Mononuclear cell (primary cell): ENCODE measurements at regions not wholly inside any gene's neighbourhood (a gene's known extent, or its start where the extent isn't known, plus 50 kb on each side); places are given as distances from the start of the nearest gene placed in this dataset.

ENCODE experiments used
- H3K27me3 ChIP-seq: 2 replicates; pipeline ENCODE4 v1.6.0; 2011; ENCODE audit warnings: low read length, control low read depth; ENCODE audit not compliant: insufficient read depth
- H3K4me1 ChIP-seq: 2 replicates; pipeline ENCODE4 v1.5.1; 2011; ENCODE audit warnings: mild to moderate bottlenecking, low read length, control low read depth; ENCODE audit not compliant: insufficient read depth
- H3K4me3 ChIP-seq: 2 replicates; pipeline ENCODE4 v1.5.1; 2011; ENCODE audit warnings: mild to moderate bottlenecking, low read length, moderate library complexity
- H3K9me3 ChIP-seq: 2 replicates; pipeline ENCODE4 v1.5.1; 2011; ENCODE audit warnings: low read depth, mild to moderate bottlenecking, control low read depth, low read length

DNA sequence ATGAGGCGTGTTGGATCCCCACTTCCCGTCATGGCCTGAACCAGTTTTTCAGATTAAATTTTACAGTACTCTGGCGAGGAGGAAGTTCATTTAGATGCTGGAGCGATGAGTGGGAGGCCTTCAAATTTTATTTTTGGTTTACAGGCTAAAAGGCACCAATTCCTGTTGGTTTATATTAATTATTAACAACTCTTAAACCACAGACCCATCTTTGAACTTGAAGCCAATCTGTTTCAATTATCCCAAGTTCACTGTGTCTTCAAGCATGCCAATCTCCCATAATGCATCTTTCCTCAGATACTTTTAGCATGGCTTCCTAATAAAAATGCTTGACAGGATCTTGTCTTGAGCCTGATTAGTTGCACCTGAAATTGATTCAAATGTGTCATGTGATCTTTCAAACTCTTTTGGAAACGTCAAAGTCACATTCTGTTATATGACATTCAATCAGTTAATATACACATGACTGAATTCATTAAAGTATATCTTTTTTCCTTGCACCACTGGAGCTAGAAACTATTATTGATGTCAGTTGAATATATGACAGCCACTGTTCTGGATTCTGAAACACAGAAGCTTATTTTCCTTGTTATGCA is 641.7 kb upstream of the TMEM132C start:
- Histone ChIP-seq H3K27me3 (no peaks in the 10 kb centered on the region), H3K4me1 (no peaks in the 10 kb centered on the region), H3K9me3 (no peaks in the 10 kb centered on the region)

DNA sequence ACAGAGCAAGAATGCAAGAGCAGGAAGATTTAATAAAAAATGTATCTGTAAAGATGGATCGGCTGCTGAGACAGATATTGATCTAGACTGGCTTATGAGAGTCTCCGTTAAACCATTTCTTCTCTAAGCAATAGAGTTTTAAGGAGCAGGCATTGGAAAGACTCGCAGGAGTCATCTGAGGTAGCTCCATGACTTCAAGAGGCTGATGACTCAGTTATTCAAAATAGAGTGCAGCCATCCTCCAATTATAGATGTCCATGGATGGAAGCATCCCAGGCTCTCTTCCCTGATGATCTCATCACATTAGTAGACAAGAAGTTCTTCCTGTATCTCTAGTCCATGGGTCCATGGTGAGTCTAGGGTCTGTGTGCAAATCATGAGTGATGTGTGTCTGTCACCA is 638.3 kb upstream of the TMEM132C start:
- Histone ChIP-seq H3K9me3 (no peaks in the 10 kb centered on the region), H3K4me1 (no peaks in the 10 kb centered on the region), H3K27me3 (no peaks in the 10 kb centered on the region), H3K4me3 (no peak overlapping the region)

More for the DNA sequence above, 641.7 kb upstream of the TMEM132C start:
- no peak overlapping the region for H3K4me3 ChIP-seq

DNA sequence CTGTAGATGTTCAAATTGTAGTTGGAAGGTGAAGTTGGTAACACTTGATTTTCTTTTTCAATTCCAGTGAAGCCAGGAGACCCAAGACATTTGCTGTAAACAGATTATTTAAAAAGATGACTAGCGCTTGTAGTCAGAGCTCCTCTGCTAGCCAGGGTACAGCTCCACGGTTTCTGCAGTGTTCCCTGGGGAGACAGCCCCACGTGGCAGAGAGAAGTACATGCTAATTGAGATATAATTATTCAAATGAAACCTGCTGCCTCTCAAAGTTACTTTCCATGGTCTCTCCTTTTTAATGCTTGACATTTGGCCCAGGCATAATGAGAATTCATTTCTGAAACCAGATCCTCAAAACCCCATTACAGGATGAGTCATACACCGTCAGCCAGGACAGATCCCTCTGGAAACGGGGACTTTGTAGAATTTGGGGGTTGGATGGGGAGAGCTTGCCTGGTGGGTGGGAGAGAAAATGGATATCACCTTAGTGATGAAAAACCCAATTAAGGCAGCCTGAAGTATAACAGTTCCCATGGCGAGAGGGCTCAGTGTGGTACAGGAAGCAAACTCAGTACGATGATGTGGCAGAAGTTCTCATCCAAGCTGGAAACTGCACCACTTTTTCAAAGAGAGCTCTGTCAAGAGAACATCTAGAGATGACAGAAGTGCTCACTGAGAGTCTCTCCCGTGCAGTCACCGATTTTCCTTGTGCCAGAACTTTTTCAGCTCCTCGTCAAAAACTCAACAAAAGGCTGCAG is 637.7 kb upstream of the TMEM132C start:
- Histone ChIP-seq H3K27me3 (no peaks in the 10 kb centered on the region), H3K4me3 (no peak overlapping the region), H3K9me3 (no peaks in the 10 kb centered on the region), H3K4me1 (no peaks in the 10 kb centered on the region)

DNA sequence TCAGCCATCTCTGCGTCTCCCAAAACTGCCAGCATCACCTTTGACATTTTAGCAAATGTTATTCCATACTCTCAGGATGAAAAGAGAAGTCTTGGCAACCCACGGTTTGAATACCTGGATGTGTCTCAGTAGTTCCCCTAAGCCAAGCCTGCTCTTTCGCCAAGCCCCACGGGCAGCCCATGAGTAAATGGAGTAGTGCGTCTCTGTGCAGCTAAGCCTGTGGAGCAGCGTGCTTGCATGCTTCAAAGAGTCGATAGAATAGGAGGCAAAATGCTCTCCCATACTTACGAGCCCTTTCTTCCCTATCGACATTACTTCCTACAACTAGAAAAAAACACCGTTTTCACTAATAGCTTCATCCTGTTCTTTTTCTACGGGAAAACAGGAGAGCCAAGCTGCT is 634.5 kb upstream of the TMEM132C start:
- Histone ChIP-seq H3K9me3 (no peaks in the 10 kb centered on the region), H3K4me3 (no peak overlapping the region), H3K4me1 (no peaks in the 10 kb centered on the region), H3K27me3 (no peaks in the 10 kb centered on the region)

DNA sequence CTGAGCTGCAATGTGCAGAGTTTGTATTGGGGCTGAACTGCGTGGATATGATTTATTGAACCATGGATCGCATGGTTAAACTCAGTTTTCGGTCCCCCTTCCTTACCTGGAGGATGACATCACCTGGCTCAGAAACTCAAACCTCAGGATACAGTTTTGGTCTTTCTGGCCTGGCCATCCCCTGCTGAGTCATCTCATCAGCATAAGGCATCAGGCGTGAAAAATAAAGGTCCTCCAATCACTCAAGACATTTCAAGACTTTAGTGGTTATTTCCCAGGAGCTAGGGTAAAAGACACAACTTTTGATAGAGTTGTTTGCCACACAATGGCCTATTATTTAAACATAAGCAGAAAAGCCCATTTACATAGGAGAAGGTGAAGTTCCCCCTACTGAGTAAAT is 631.1 kb upstream of the TMEM132C start:
- Histone ChIP-seq H3K4me1 (no peaks in the 10 kb centered on the region), H3K9me3 (no peaks in the 10 kb centered on the region), H3K4me3 (no peak overlapping the region), H3K27me3 (no peaks in the 10 kb centered on the region)

DNA sequence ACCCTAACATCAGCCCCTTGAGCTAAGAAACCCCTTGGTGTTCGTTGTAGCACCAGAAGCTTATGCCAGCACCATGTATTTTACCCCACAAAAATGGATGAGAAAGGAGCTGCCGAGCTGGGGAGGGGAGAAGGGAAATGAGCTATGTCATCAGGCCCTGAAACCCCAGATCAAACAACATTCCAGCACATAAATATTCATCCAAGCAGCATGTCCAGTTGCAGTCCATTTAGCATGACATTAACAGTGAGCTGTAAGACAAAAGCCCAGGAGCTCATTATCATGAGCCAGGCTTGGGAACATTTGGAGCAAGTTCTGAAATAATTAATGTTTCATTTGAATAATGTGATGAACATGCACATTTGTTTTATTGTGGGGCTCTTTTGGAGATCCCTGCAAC is 630.1 kb upstream of the TMEM132C start:
- H3K27me3 ChIP-seq = no peaks in the 10 kb centered on the region
- no peaks in the 10 kb centered on the region for H3K9me3 ChIP-seq
- no peak overlapping the region for H3K4me3 ChIP-seq
- no peaks in the 10 kb centered on the region for H3K4me1 ChIP-seq

DNA sequence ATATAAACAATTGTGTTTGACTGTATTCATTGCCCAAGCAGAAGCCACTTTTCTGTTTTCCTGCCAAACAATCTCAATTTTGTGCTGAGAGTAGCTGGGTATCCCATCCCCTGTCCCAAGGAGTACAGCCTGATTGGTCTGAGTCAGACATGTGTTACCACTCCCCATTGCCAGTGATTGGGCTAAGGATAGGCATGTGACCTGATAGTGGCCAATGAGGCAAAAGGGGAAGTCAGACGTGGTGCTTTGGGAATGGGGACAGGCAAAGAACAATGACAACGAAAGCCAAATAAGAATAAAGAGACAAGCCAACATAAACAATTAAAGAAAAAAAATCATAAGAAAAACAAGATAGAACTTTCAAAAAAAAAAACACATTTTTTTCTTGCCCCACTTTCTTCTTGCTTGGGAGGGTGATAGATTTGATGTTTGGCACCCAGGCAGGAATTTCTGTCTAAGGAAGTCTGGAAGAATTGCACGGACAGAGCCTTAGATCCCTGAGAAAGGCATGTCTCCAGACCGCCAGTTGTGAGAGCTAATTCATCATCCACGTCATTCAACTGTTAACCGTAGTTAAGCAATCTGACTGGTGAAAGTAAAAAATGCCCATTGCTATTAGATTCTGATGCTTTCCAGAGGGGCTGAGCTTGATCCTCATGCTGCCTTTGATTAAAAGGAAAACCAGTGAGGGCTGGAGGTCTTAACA is 626.6 kb upstream of the TMEM132C start:
- Histone ChIP-seq H3K27me3 (no peaks in the 10 kb centered on the region), H3K4me3 (no peak overlapping the region), H3K9me3 (no peaks in the 10 kb centered on the region), H3K4me1 (no peaks in the 10 kb centered on the region)

DNA sequence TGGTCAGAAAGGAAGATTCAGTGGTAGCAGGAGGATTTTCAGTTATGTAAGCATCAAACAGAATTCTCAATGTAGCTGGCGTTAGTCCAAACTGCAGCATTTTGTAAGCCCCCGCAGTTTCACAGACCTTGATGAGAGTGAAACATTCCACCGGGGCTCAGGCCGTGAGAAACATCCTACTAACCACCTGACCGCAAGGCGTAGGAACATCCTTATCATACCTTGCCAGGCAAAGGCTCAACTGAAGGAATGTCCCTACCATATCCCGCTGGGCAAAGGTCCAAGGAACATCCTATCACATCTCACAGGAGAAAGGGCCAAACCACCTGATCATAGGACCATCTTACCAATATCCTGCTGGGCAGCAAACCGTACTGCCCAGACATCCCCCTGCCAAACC is 624.8 kb upstream of the TMEM132C start:
- Histone ChIP-seq H3K4me3 (no peak overlapping the region), H3K4me1 (no peaks in the 10 kb centered on the region), H3K27me3 (no peaks in the 10 kb centered on the region), H3K9me3 (no peaks in the 10 kb centered on the region)

DNA sequence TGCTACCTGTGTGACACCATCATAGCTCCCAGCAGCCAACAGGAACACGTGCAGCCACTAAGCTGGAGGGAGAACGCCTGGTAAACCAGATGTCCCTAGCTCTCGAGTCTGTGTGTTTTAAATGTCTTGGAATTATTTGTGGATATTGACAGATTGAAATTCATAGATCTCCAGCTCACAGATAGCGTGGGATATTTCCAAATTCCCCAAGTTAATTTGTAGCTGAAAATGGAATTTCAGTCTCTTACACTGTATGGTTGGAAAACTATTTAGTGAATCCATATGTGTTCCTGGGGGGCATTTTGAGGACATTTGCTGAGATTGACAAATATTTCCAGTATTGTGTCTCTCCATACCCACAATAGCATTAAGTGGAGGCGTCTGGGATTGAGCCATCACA is 618.6 kb upstream of the TMEM132C start:
- no peaks in the 10 kb centered on the region for H3K4me1 ChIP-seq
- H3K9me3 ChIP-seq = no peaks in the 10 kb centered on the region
- no peaks in the 10 kb centered on the region for H3K27me3 ChIP-seq
- no peak overlapping the region for H3K4me3 ChIP-seq

DNA sequence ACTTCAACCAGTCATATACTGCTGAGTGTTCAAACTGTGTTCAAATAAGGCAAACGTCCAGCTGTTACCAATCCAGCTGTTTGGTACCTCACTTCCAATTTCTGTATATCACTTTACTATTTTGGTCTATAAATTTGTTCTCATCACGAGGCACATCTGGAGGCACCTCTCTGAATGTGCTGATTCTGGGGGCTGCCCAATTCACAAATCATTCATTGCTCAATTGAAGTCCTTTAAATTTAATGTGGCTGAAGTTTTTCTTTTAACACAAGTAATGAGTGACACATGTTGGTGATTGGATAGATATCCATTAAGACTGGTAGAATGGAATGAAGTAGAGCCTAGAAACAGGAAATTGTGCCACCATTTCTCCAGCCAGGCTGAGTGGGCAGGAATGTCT is 617.0 kb upstream of the TMEM132C start:
- Histone ChIP-seq H3K27me3 (no peaks in the 10 kb centered on the region), H3K4me3 (no peak overlapping the region), H3K9me3 (no peaks in the 10 kb centered on the region), H3K4me1 (no peaks in the 10 kb centered on the region)

DNA sequence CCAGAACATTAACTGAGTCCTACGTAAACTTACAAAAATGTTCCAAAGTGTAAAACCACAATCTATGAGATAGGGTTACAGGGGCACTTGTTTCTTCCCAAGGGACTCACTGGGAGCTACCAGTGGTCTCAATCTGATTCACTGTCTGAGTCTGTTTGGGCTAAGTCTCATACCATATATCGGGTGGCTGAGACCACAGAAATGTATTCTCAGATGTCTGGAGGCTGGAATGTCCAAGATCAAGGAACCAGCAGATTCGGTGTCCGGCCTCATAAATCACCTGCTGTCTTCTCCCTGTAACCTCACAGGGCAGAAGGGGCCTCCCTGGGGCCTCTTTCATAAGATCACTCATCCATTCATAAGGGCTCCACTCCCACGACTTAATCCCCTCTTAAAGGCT is 616.3 kb upstream of the TMEM132C start:
- Histone ChIP-seq H3K27me3 (no peaks in the 10 kb centered on the region), H3K9me3 (no peaks in the 10 kb centered on the region), H3K4me1 (no peaks in the 10 kb centered on the region), H3K4me3 (no peak overlapping the region)

DNA sequence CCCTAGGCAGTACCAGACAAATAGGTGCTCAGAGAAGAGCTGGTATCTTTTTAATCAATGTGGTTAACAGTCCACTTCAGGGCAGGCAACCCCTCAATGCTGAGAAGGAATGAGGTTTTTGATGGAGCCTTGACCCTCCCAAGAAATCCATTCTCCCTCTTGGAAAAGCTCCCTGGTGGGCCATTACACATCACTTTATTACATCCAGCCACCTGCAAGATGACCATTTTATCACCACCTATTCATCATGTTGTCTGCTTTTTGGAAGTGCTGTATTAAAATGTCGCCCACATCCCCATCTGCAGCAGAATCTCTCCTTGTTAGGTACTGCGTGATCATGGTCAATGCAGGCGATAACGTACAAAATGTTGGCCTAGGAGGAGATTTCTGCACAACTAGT is 614.7 kb upstream of the TMEM132C start:
- Histone ChIP-seq H3K4me3 (no peak overlapping the region), H3K4me1 (no peaks in the 10 kb centered on the region), H3K9me3 (no peaks in the 10 kb centered on the region), H3K27me3 (no peaks in the 10 kb centered on the region)

DNA sequence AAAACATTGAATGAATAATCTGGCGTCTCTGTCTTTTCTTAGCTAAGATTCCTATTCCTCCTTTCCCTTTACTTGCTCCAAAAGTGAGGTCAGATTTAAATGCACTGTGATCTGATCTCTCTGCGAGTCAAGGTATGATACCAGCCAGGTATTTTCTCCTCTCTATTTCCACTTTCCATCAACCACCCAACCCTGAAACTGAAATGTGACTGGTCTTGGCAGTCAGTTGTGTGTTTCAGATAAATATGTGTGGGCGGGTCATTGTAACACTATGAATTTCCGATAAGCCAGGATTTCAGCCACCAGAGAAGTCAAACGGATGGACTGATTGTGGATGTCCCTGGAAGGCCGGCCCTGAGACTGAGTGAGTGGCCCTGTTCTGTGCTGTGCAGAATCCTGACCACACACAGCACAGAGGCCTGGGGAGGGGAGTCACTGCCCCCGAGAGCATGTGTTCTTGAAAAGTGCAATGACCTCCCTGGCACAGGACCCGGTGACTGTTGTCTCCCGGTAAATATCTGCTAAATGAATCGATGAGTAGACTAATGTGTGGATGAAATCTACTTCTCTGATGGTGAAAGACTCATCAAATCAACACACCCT is 612.5 kb upstream of the TMEM132C start:
- Histone ChIP-seq H3K4me3 (no peak overlapping the region), H3K4me1 (no peaks in the 10 kb centered on the region), H3K9me3 (no peaks in the 10 kb centered on the region), H3K27me3 (no peaks in the 10 kb centered on the region)

DNA sequence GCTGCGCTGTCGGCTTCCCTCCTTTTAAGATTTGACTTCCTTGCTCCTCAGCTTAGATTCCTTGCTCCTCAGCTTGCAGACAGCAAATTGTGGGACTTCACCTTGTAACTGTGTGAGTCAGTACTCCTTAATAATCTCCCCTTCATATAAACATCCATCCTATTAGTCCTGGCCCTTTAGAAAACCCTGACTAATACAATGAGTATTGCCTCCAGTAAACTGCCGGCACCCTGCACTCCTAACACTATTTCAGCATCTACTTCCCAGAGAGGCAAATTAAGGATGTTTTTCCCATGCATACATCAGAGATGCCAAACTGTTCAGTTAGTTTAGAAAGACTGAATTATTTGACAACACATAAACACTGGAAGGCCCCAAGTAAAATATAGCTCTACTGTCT is 611.3 kb upstream of the TMEM132C start:
- H3K4me1 ChIP-seq = no peaks in the 10 kb centered on the region
- H3K9me3 ChIP-seq = no peaks in the 10 kb centered on the region
- H3K27me3 ChIP-seq = no peaks in the 10 kb centered on the region
- no peak overlapping the region for H3K4me3 ChIP-seq

DNA sequence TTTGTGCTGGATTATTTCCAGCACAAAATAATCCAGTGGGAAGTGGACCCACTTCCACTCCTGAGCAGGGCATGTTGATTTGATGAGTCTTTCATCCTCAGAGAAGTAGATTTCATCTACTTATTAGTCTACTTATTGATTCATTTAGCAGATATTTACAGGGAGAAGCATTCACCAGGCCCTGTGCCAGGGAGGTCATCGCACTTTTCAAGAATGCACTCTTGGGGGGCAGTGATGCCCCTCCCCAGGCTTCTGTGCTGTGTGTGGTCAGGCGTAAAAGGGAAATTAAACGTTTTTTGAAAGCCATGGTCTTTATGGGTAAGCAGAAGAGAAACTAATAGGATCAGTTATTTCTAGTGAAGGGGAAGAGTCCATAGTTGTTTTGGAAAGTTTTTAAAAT is 610.7 kb upstream of the TMEM132C start:
- Histone ChIP-seq H3K27me3 (no peaks in the 10 kb centered on the region), H3K4me3 (no peak overlapping the region), H3K4me1 (no peaks in the 10 kb centered on the region), H3K9me3 (no peaks in the 10 kb centered on the region)
